Stimulated activated CD4-positive, alpha-beta T cell treated with anti-CD3 and anti-CD28 coated beads, Interleukin-15, amount 100 ng/mL, for 1 hour (primary cell): ENCODE measurements at regions not wholly inside any gene's neighbourhood (a gene's known extent, or its start where the extent isn't known, plus 50 kb on each side); places are given as distances from the start of the nearest gene placed in this dataset.

Experiments used
- DNase-seq, 2 donors: peaks; one replicate each; pipeline ENCODE4 v3.0.0-alpha.2; 2020; ENCODE audit warnings: low read depth in 1 of 2, low spot score in 1 of 2

DNA sequence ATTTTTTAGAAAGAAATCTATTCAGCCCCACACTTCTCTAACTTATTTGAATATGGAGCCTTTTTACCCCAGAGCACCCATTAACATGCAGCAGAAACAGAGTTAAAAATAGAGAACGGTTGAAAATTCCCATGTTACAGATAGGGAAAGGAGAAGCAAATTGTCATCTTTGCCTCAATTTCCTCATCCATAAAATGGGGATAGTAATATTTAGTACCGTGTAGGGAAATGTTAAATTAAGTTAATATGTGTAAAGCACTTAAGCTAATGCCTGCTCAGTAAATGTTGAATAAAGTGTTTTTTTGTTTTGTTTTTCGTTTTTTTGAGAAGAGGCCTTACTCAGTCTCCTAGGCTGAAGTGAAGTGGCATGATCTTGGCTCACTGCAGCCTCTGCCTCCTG, 50.3 kb downstream of the NAV1 start:
- DNase-seq, result no peak

DNA sequence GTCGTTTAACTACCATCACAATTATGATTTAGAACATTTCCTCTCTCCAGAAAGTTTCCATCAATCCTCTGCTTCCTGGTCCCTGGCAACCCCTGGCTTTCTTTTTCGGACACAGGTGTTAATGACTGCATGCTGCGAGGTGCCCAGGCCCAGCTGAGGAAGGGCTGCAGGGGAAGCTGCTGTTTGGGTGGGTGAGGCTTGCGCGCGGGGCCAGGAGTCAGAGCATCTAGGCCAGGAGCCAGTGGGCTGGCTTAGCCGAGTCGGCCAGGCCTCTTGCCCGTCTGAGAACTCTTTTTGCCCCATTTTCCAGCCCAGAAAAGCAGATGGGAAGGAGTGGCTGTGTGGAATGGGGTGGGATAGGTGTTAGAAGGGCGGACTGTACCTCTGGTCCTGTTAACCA, 51.5 kb downstream of the NAV1 start:
- no peak for DNase-seq

GRCh38 chr1:201591348-201591747, 52.4 kb downstream of the NAV1 start:
- no peak for DNase-seq

DNA sequence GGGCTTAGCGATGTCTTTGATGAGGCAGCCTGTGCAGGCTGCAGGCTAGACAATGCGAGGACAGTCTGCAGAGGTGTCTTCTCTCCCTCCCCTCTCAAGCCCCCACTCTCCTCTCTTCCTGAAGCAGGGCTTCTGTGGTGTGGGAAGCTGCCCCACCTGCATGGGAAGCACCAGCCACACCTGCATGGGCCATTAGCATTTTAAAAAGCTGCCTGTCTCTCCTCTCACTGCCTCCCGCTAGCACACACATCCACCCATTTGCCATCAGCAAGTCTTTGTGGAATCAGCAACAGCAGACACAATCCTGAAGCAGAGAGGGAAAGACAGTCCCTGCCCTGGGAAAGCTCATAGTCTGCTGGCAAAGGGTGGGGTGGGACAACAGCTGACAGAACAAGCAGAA, 53.1 kb downstream of the NAV1 start:
- no peak for DNase-seq

DNA sequence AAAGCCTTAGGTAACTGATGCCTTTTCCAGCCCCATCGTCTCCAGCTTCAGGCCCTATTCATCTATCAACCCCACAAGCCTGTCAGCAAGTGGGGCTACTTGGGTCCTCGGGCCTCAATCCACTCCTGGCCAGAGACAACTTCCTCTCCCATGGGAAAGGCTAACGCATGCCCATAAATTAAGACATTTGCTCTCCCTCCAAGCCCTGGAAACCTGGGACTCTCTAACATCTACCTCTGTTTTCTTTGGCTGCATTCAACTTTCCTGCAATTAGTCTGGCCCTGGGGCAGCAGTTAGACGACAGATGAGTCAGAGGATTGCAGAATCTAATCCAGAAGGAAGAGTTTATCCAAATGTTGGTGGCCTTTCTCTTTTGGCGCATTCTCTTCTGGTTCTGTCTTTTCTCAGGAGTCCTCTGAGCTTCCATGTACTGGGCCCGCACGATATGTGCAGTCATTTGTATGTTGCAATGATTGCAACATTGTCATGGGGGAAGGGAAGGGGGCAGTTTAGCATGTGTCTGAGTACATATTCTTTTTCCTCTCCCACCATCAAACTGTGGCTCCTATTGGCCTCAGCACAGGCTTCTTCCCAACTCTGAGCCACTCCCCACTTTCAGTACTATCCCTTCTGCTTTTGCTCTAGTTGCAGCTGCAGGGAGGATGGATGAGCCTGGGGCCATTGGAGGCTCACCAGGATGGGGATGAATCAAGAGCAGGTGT, 54.4 kb downstream of the NAV1 start:
- DNase-seq, result no peak

- no peak for DNase-seq
Measured at GRCh38 chr1:201594575-201595245, 55.8 kb downstream of the NAV1 start.

GRCh38 chr1:201595381-201595780, 56.5 kb downstream of the NAV1 start:
- DNase-seq, result no peak

- DNase-seq, result no peak
Measured at GRCh38 chr1:201596101-201596868, 57.4 kb downstream of the NAV1 start.

DNA sequence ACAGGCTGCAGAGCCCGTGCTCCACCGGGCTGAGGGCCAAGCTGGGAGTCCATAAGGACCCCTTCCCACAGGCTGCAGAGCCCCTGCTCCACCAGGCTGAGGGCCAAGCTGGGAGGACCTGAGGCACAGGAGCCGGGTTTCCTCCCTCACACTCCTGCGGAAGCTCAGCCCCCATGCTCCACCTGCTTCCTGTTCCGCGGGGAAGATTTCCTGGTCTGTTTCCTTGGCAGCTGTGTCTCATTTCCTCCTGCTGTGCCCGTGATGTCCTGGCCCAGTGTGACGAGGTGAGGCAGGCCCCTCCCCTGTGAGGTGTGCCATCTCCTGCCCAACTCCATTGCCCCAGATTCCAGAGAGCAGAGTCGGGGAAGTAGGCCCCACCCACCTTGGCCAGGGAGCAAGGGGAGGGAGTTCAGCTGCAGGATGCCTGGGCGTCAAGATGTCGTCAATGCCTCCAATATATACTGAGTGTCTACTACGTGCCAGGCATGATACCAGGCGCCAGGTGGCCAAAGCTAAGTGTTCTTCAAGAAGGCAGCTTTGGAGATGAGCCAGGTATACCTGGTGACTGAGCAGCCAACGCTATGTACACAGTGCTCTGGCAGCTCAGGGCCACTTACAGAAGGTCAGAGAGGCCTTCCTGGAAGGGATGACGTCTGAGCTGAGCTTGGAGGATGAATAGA, 58.8 kb downstream of the NAV1 start:
- DNase-seq, result no peak

GRCh38 chr1:201598396-201598795, 59.5 kb downstream of the NAV1 start:
- DNase-seq, result no peak

- no peak for DNase-seq
Measured at GRCh38 chr1:201598973-201599372, 60.0 kb downstream of the NAV1 start.

DNA sequence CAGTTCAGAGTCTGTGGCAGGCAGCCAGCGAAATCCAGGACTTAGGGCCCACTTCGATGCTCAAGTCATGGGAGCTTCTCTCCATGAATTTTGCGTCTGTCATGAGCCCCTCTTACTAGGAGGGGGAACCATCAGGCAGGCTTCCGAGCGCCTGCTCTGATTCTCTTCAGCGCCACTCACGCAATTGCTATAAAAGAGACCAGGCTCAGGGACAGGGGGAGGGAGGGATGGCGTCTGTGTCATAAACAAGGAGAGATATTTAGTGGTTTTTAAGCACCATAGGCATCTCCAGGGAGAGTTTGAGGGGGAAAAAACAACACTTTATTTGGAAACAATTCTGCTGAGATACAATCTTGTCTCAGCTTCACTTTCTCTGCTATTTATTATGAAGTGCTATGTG, 60.6 kb downstream of the NAV1 start:
- DNase-seq, result no peak

DNA sequence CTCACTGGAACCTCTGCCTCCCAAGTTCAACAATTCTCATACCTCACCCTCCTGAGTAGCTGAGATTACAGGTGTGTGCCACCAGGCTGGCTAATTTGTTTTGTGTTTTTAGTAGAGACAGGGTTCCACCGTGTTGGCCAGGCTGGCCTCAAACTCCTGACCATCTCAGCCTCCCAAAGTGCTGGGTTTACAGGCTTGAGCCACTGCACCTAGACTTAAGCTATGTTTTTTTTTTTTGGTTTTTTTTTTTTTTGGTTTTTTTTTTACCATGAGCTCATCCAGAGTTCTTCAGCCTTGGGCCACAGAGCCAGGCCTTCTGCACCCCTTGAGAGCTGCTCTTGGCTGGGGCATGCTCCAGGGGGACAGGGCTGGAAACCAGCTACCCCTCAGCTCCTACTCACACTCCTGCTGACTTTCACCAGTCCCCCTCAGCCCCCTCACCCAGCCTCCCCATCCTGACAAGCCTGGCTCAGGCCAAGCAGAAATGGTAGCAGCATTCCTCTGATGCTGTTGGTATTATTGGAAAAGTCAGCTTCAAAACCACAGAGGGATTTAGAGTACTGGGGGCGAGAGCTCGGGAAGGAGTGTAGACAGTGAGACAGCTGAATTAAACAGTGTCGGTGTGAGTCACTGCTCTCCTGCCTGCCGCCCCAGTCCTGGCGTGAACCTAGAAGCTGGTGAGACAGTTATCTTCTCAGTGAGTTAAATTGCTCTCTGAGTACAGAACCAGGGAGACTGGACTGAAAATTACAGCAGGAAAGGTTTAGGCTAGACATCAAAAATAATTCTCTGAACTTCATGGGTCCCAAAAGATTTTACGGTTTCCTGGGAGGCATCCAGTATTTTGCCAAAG, 63.7 kb downstream of the NAV1 start:
- no peak for DNase-seq

DNA sequence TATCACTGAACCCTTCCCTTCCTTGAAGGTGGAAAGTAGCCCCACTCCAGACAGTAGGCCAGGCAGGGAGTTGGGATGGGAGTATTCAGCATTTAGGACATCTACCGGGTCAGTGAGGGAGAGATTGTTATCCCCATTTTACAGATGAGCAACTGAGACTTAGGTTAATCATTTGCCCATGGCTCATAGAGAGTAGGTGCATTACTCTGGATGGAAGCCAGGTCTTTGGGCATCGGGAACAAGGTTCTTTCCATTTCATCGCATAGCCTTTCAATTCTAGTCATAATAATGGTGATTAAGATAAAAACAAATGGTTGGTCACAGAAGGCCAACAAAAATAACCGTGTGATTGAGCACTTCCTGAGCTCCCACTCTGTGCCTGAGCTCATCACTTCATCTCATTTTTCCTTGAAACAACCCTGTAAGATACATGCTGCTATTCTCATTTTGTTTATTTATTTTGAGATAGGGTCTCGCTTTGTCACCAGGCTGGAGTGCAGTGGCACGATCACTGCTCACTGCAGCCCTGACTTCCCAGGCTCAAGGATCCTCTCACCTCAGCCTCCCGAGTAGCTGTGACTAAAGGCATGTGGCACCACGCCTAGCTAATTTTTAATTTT, 64.8 kb downstream of the NAV1 start:
- DNase-seq, result no peak

DNA sequence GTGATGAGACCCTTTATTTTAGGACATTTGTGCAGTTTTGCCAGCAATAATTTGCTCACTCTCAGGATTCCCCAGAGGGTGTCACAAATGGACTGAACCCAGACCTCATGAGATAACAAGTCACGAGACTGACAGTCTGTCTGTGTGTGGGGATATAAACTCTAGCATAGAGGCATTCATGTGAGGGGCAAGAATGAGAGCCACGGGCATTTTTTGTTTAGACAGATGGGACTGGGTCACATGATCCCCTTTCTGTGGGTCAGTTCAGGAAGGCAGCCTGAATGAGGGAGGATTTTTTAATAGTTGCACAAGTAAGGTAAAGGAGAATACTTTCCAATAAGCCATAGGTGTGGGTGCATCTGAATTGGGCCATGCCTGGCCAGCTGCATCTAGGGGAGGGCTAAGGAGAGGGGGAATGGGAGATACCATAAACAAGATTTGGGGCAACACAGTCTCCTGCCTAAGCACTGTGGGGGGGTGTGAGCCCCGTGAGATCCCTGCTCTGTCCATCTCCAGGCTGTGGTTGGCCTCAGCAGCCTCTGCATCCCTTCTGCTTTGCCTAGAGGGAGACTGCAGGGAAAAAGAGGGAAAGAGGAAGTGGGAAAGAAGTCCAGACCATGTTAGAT, 66.6 kb downstream of the NAV1 start:
- no peak for DNase-seq

GRCh38 chr1:201606096-201606495, 67.2 kb downstream of the NAV1 start:
- no peak for DNase-seq

DNA sequence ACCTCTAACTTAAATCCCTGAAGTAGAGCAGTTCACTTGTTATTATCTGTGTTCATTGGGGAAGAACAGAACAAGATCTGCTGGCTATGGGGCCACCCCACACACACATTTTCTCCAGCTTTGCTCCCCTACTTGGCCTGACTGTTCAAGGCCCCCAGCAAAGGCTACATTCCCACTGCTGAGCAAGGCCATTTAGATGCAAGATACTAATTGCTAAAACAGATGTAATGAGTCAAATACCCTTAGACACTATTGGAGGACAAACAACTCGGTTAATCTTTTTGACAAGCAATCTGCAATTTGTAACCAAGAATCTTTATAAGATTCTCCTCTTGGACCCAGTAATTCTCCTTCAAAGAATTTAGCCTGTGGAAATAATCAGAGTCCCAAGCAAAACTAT, 67.7 kb downstream of the NAV1 start:
- DNase-seq, result no peak

DNA sequence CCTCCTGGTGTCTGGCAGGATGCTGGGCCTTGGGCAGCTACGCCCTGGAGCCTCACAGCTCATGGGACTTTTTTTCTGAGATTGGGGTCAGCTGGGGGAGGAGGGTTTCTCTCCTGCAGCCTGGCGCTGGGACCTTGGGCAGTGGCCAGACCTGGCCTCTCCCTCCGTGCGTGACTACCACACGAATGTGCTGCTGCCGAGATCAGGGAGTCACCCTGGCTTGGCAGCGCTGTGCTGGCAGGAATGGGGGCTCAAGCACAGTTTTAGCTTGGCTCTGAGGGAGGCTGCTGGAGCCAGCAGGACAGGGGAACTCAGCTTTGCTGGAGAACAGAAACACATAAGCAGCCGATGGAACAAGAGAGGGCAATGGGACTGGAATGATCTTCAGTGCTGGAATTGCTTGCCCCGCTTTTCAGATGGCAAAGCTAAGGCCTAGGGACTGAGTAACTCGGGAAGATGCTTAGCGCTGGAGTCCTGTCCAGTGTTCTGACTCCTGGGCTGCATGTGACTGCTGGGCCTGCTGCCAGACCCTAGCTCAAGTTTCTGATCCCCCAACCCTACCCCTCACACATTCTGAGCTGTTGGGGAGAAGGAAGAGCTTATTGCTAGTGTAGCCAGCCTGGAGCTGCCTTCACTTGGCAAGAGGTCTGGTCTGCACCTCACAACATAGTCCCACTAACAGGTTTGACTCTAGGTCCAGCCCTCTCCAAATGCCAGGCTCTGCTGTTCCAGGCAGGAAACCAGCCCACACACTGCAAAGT, 69.9 kb downstream of the NAV1 start:
- no peak for DNase-seq

DNA sequence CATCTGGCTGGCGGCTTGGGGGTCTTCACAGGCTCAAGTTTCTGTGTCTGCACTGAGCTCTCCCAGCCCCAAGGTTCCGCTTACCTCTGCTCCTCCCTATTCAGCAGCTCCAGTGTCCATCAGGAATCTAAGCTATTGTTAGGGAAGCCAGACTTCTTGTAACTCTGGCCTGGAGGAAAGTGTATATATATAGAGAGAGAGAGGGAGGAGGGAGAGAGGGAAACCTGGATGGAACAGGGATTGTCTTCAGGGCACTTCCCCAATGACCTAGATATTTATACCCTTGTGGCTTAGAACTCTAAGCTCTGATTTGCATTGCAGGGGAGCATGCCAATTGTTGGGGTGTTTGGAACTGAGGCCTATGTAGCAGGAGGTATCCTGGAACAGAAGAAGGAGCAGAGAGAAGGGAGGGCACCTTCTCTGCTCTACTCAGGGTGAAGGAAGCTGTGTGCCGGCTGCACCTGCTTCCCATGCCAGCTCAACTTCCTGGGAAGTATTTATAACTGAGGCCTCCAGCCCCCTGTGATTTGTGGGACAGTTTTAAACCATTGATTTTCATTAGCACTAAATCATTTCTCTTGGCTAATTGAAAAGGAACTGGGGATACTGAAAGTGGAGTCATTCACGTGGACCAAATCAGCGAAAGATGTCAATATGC, 70.9 kb downstream of the NAV1 start:
- DNase-seq, result no peak
